ENCODE measurements at regions not wholly inside any gene's neighbourhood (a gene's known extent, or its start where the extent isn't known, plus 50 kb on each side); places are given as distances from the start of the nearest gene placed in this dataset.
A peak's percentile ranks its signal among the peaks of the same experiment; 100 is the strongest.
"Not testable (repeated sequence)": the region's sequence is repeated elsewhere in the genome, so short reads cannot be mapped to it uniquely, and the experiment has no call there.

DNA sequence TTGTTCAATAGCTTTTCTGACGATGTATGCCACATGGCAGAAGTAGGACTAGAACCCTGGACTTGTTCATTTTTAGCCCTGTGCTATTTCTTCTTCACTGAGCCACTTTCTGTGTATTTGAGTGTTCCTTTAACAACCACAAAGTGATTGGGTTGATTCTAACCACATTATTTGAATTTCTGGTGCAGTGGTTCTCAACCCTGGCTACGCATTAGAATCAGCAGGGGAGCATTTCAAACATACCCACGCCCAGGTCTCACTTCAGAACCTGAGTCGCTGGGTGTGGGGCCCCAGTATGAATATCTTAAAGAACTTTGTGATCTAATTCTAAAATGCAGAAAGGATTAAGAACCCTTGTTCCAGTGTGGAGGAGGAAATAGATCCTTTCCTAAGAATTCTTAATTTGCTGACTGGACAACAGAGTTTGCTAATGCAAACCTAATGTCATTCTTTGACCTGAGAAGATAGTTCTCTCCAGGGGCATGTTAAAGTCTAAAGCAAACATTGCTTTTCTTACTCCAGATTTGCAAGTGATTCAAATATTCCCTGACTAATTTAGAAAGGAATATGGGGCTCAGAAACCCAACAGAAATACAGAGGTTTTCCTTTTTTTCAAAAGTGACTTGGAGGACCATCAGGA lies 75.4 kb upstream of the GDNF start:
- no peak for DNase-seq (ENCODE audit: low spot score)

DNA sequence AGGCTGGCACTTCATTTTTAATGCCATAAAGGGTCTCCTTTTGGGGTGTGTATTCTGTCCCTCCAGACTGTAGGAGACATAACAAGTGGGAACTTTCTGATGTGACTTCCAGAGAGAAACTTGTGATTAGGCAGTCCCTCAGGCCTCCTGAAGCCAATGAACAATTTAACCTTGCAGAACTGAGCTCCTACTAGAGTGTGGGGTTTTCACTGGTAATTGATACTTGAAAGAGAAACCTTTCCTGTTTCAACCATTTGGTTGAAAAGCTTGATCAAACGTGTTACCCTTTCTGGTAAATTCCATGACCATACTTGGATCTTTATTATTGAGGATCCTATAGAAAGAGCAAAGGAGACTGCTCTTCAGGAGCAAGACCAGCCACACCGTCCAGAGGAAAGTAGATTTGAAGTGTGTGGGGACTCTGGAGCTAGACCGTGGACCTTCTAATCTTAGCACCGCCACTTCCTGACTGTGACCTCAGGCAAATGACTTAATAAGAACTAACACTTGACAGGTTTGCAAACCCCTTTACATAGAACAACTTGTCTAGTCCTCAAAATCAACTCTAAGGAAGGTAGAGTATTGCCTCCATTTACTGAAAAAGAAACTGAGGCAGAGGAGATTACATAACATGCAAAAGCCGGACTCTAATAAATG lies 69.9 kb upstream of the GDNF start:
- not testable (repeated sequence) for DNase-seq (ENCODE audit: low spot score)

DNA sequence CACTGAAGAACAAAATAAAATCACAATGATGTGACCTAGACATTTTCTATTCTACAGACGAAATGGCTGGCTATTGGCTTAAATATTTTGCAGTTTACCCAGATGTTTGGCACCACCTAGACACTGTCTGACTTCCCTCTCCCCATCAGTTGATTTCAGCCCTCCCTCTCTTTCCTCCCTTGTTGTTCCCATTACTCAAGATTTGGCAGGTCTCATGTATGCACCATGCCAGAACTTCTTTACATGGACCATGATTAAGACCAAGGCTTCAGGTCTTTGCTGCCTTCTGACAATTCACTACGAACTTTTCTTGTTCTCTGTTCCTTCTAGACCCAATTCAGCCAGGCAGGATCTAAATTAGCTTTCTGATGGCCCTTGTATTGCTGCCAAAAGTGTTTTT lies 66.6 kb upstream of the GDNF start:
- DNase-seq (ENCODE audit: low spot score): no peak

DNA sequence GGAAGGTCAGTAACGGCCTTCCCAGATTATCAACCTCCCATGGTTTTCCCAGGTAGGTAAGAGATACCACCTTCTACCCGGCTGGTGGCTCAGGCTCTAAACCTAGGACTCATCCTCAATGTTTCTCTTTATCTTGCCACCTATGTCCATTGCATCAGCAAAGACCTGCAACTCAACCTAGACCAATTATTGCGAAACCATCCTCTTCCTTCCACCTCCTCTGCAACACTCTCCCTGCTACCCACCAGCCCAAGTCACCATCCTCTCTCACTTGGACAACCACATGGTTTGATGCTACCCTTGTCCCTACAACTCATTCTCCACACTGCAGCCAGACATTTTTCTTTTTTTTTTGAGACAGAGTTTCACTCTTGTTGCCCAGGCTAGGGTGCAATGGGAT lies 65.4 kb upstream of the GDNF start:
- no peak for DNase-seq (ENCODE audit: low spot score)

DNA sequence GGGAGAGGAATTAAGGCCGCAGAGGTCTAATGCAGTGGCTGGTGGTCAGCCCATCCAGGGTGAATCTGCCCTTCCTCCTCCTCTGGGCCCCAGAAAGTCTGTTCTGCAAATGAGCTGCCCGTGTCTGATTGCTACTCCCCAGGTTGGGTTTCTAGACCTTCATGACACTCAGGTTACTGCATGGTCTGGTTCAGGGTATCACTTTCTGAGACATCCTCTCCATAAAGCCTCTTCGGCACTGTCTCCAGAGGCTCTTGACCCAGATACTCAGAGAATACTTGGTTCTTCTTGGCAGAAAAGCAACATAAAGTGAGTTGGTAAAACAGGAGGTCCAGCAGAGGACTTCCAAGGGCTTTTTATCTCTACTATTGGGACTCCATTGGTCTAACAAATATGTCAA lies 62.5 kb upstream of the GDNF start:
- DNase-seq (ENCODE audit: low spot score): no peak

DNA sequence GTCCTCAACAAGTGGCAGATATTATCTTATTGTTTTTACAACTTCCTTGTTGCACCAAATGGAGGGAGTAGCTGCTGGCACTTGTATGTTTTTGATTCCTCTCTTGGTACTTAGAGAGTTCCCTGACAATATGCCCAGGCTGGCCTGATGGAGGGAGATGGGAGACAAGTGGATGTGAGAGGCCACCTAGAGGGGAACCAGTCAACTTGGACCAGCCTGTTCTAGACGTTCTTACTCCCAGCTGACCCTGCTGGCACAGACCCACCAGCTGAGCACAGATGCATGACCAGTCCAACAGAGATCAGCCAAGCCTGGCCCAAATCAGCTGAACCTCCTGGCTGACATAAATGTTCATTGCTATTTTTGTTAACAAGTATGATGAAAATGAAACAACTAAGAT lies 60.9 kb upstream of the GDNF start:
- peak; percentile 40 for DNase-seq (ENCODE audit: low spot score)

DNA sequence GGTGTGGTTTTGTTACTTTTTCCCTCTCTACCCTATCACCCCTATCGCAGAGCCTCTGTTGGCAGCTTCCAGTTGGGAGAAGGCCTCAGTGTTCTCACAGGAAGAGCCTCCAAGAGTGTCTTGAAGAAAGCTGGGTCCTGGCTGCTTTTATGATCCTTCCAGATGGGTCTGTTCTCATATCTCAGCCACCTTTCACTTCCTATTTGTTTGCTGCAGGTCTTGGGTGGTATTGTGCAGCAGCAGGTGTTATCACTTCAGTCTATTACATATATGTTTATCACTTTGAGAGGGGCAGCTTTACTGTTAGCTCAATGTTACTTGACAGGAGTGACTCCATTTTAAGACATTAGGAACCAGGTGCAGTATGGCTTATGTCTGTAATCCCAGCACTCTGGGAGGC lies 59.2 kb upstream of the GDNF start:
- DNase-seq (ENCODE audit: low spot score): no peak

DNA sequence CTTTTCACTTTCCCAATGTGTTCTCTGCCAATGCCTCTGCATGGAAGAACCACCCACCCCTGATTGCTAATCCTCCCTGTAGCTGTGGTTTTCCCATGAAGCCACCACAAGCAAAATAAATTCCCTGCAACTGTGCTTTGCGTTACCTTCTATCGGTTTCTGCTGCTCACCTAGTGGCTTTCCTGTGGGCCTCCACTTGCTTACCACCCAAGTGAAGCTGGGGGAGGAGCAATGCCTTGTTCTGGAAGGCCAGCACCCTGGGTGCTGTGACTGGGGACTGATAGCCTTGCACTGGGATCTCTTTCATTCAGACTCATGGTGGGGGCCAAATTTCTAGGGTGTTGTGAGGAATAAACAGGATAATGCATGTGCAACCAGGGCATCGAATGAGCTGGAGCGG lies 56.3 kb upstream of the GDNF start:
- DNase-seq (ENCODE audit: low spot score): no peak

DNA sequence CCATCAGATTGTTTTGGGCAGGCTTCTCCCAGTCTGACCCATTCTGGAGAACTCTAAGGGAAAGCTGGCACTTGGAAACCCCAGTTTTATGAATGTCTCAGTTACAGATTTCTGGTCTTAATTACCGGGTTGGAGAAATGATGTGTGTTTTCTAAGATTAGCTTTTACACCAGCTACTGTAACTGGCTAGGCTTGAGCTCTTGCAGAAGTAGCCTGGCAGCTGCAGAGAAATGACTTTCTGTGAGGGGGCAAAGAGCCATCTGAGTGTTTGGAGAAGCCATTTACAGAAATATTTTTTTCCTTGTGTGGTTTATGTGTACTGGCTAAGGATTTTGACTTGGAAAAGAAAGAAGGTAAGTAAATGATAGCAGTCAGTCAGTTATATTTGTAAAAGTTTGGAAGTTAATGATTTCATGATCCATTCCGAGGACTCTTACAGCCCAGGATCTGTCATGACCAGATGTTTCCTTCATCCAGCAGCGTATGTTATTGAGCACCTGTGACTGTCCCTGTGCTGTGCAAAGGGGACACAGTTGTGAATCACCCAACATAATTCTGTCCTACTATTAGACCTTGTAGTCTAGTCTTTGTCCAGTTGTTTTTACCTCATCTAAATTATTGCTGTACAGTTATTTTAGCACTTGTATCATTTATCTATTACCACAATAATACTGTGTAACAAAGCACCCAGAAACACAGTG lies 53.7 kb upstream of the GDNF start:
- no peak for DNase-seq (ENCODE audit: low spot score)

DNA sequence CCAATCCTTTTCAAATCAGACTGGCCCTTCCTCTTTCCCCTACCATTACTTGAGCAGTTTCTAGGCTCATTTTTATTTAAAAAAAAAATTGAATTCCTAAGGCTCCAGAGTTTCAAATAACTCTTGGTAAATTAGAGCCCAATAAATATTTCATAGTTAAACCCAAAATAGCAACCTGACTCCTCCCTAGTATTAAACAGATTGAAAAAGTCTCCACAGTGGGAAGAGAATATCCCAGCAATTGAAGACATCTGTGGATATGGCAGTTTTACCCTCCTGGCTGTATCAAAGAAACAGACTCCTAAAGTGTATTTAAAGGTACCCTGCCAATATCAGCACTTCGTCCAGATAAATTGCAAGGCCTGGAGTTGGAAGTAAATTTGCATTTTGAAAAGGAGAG lies 52.7 kb upstream of the GDNF start:
- no peak for DNase-seq (ENCODE audit: low spot score)

DNA sequence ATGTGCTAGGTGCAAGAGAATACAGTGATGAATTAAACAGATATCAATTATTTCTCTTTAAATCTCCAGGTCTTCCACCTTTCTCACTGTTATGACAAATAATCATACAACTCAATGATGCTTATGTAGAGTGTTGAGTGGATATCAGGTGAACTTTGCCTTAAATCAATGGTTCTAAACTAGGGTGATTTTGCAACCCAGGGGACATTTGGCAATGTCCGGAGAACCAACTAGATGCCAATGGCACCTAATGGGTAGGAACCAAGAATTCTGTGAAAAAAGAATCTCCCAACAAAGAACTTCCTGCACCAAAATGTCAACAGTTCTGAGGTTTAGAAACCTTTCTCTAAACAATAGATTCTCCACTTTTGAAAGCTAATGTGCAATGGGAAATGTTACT lies 52.0 kb upstream of the GDNF start:
- no peak for DNase-seq (ENCODE audit: low spot score)

DNA sequence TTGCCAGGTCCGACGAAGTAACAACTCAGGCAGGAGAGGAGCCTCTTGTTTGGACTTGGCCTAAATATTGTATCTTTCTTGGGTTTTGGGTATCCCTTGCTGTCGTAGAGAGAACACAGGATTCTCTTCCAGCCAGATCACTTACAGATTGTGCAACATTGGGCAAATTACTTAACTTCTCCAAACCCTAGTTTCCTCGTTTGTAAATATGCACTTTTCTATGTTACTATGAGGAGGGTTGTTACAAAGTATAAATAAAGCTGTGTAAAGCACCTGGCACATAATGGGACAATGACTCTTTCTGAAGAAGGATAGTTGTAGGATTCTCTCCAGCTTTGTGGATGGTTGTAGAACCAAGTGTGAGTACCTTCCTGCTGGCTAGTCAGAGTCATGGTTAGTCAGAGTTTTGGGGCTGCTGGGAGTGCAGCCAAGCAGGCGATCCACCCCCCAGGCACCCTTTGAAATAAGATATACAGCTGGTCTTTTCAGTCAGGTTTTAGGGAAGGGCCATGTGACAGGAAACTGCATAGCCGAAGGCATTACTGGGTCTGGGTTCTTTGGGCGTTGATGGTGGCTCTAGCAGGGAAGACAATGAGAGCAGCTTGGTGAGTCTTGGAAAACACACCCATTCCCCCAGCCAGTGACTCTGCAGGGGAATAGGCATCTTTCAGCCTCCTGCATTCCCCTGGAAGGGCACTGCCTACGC lies 49.9 kb upstream of the GDNF start:
- DNase-seq (ENCODE audit: low spot score): peak; percentile 82

Data from A172 (cell line).